Fibroblast of lung (primary cell): ENCODE measurements at regions not wholly inside any gene's neighbourhood (a gene's known extent, or its start where the extent isn't known, plus 50 kb on each side); places are given as distances from the start of the nearest gene placed in this dataset.

Experiments used
- DNase-seq, 2 donors: peaks; one replicate each; pipeline versions ENCODE4 v3.0.0 to v3.0.0-alpha.2; 2010; ENCODE audit warnings: low read depth in 2 of 2
- H2AFZ ChIP-seq: 2 replicates; pipeline ENCODE4 v1.5.1; 2012; ENCODE audit warnings: low read length, control low read depth, inconsistent platforms
- H3K27ac ChIP-seq: 2 replicates; pipeline ENCODE4 v1.5.1; 2011; ENCODE audit warnings: low read length, control low read depth; ENCODE audit not compliant: insufficient read depth
- H3K27me3 ChIP-seq: 2 replicates; pipeline ENCODE4 v1.5.1; 2011; ENCODE audit warnings: mild to moderate bottlenecking, low read length; ENCODE audit not compliant: control insufficient read depth, insufficient read depth
- H3K36me3 ChIP-seq: 2 replicates; pipeline ENCODE4 v1.5.1; 2011; ENCODE audit warnings: low read length; ENCODE audit not compliant: control insufficient read depth, insufficient read depth
- H3K4me1 ChIP-seq: 2 replicates; pipeline ENCODE4 v1.5.1; 2011; ENCODE audit warnings: low read length; ENCODE audit not compliant: control insufficient read depth, insufficient read depth; ENCODE audit errors: extremely low read depth
- H3K4me2 ChIP-seq: 2 replicates; pipeline ENCODE4 v1.5.1; 2011; ENCODE audit warnings: low read length, control low read depth; ENCODE audit not compliant: insufficient read depth; ENCODE audit errors: extremely low read depth
- H3K4me3 ChIP-seq, 4 experiments: fragments of 200-600 bp in 1 of 4; sonication (generic) in 1 of 4; replicated peaks in 1 of 4; 2 replicates each; pipeline ENCODE4 v1.5.1; 2011 to 2016; ENCODE audit warnings: low read length in 4 of 4, low read depth in 3 of 4, mild to moderate bottlenecking in 3 of 4, control low read depth in 2 of 4, inconsistent platforms in 1 of 4, mixed read lengths in 1 of 4; ENCODE audit not compliant: insufficient read depth in 1 of 4; ENCODE audit errors: control extremely low read depth in 1 of 4
- H3K79me2 ChIP-seq: 2 replicates; pipeline ENCODE4 v1.5.1; 2012; ENCODE audit warnings: mild to moderate bottlenecking, low read length, inconsistent platforms; ENCODE audit not compliant: control insufficient read depth, insufficient read depth
- H3K9ac ChIP-seq: 2 replicates; pipeline ENCODE4 v1.5.1; 2011; ENCODE audit warnings: mild to moderate bottlenecking, low read length, control low read depth; ENCODE audit not compliant: insufficient read depth
- H3K9me3 ChIP-seq: 2 replicates; pipeline ENCODE4 v1.5.1; 2012; ENCODE audit warnings: low read depth, low read length; ENCODE audit not compliant: control insufficient read depth, insufficient read depth
- H4K20me1 ChIP-seq: 2 replicates; pipeline ENCODE4 v1.5.1; 2011; ENCODE audit warnings: low read length; ENCODE audit not compliant: control insufficient read depth, insufficient read depth; ENCODE audit errors: extremely low read depth
- EZH2 ChIP-seq: IDR thresholded peaks from 2 replicates; pipeline ENCODE4 v1.5.1; 2012; ENCODE audit warnings: low read length, control low read depth, mild to moderate bottlenecking; ENCODE audit errors: missing control alignments
- TF ChIP-seq, protein P1 (sequence below), 2 donors: IDR thresholded peaks in 1 of 2; conservative IDR thresholded peaks in 1 of 2; 1 replicate in 1 of 2; 2 replicates in 1 of 2; pipeline ENCODE4 v1.5.1; 2011 to 2012; ENCODE audit warnings: low read length in 2 of 2, control low read depth in 1 of 2, inconsistent platforms in 1 of 2, low read depth in 1 of 2, mild to moderate bottlenecking in 1 of 2

DNA sequence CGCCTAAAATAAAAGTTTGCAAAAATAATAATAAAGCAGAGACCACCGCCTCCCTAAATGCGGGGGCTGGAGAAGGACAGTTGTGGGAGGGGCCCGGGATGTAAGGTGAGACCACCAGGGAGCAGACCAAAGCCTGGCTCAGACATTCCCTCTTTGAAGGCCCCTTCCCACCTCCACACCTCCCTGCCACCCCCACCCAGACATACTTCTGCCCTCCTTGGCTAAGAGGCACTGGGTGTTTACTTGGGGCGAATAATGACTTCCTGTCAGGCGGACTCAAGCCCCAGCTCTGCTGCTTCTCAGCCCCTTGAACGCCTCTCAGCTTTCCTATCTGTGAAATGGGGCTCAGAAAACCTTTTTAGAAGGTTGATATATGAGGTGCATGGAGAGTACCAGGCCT lies 58.8 kb upstream of the GGTA1 start:
- Histone ChIP-seq H3K79me2 (no peaks in the 10 kb centered on the region), H2AFZ (no peak overlapping the region), H3K9me3 (no peaks in the 10 kb centered on the region), H3K4me2 (peak overlapping the region; percentile 78), H3K27ac (peak overlapping the region; percentile 62), H3K4me1 (peaks cover 24% of the 10 kb centered on the region), H3K27me3 (peaks cover under 1% of the 10 kb centered on the region), H3K4me3 (no peak overlapping the region), H3K36me3 (no peaks in the 10 kb centered on the region), H4K20me1 (no peaks in the 10 kb centered on the region), H3K9ac (peak overlapping the region; percentile 8)
- TF ChIP-seq, protein P1, sequence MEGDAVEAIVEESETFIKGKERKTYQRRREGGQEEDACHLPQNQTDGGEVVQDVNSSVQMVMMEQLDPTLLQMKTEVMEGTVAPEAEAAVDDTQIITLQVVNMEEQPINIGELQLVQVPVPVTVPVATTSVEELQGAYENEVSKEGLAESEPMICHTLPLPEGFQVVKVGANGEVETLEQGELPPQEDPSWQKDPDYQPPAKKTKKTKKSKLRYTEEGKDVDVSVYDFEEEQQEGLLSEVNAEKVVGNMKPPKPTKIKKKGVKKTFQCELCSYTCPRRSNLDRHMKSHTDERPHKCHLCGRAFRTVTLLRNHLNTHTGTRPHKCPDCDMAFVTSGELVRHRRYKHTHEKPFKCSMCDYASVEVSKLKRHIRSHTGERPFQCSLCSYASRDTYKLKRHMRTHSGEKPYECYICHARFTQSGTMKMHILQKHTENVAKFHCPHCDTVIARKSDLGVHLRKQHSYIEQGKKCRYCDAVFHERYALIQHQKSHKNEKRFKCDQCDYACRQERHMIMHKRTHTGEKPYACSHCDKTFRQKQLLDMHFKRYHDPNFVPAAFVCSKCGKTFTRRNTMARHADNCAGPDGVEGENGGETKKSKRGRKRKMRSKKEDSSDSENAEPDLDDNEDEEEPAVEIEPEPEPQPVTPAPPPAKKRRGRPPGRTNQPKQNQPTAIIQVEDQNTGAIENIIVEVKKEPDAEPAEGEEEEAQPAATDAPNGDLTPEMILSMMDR (conservative IDR thresholded peaks at IDR 0.05 in 1 of 2, IDR thresholded peaks at IDR 0.05 in 1 of 2; ENCODE audit: low read depth in 1 of 2, low read length in 2 of 2): no peak
- TF ChIP-seq EZH2: no peak
- DNase-seq: no peak

DNA sequence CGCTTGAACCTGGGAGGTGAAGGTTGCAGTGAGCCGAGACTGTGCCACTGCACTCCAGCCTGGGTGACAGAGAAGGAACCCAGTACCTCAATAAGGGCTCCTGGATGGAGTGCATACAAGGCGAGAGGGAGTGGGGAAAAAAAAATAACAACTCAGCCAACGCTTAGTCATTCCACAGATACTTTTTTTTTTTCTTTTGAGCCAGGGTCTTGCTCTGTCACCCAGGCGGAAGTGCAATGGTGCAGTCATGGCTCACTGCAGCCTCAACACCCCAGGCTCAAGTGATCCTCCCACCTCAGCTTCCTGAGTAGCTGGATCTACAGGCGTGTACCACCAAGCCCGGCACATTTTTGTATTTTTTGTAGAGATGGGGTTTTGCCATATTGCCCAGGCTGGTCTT lies 59.5 kb upstream of the GGTA1 start:
- H3K4me3 ChIP-seq: no peak overlapping the region
- no peaks in the 10 kb centered on the region for H3K9me3 ChIP-seq
- DNase-seq: peak in 1 of 2 donors; percentile 78
- no peaks in the 10 kb centered on the region for H3K27me3 ChIP-seq
- no peak overlapping the region for H3K27ac ChIP-seq
- H3K36me3 ChIP-seq: no peaks in the 10 kb centered on the region
- H3K9ac ChIP-seq: no peak overlapping the region
- TF ChIP-seq EZH2: no peak
- TF ChIP-seq, protein P1 (conservative IDR thresholded peaks at IDR 0.05 in 1 of 2, IDR thresholded peaks at IDR 0.05 in 1 of 2; ENCODE audit: low read depth in 1 of 2, low read length in 2 of 2): no peak
- H4K20me1 ChIP-seq: no peaks in the 10 kb centered on the region
- H3K79me2 ChIP-seq: no peaks in the 10 kb centered on the region
- H3K4me2 ChIP-seq: no peak overlapping the region
- H2AFZ ChIP-seq: no peak overlapping the region
- peaks cover 24% of the 10 kb centered on the region for H3K4me1 ChIP-seq

DNA sequence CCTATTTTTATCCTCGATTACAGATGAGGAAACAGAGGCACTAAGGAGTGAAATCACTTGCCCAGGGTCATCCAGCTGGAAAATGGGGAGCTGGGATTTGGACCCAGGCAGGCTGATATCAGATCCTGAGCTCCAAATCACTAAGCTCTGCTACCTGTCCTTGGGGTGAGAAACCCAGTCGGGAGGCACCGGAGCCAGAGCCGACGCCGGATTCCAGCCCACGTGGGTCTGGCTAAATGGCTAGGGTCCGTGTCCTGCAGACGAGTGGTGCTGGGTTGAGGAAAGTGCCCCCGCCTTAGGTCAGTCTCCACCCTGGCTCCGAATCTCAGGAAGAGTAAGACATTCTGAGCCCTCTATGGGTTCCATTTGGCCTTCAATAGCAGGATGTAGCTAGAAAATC lies 61.3 kb upstream of the GGTA1 start:
- TF ChIP-seq, protein P1 (conservative IDR thresholded peaks at IDR 0.05 in 1 of 2, IDR thresholded peaks at IDR 0.05 in 1 of 2; ENCODE audit: low read depth in 1 of 2, low read length in 2 of 2): no peak
- TF ChIP-seq EZH2: no peak
- no peaks in the 10 kb centered on the region for H3K27me3 ChIP-seq
- no peak for DNase-seq

More for the DNA sequence above, 61.3 kb upstream of the GGTA1 start:
- Histone ChIP-seq H3K9ac (no peak overlapping the region), H3K36me3 (no peaks in the 10 kb centered on the region), H3K27ac (no peak overlapping the region), H3K79me2 (no peaks in the 10 kb centered on the region), H3K9me3 (no peaks in the 10 kb centered on the region), H4K20me1 (no peaks in the 10 kb centered on the region), H2AFZ (no peak overlapping the region), H3K4me2 (no peak overlapping the region), H3K4me3 (no peak overlapping the region), H3K4me1 (peaks cover 25% of the 10 kb centered on the region)
